ENCODE measurements at regions not wholly inside any gene's neighbourhood (a gene's known extent, or its start where the extent isn't known, plus 50 kb on each side); places are given as distances from the start of the nearest gene placed in this dataset.

DNA sequence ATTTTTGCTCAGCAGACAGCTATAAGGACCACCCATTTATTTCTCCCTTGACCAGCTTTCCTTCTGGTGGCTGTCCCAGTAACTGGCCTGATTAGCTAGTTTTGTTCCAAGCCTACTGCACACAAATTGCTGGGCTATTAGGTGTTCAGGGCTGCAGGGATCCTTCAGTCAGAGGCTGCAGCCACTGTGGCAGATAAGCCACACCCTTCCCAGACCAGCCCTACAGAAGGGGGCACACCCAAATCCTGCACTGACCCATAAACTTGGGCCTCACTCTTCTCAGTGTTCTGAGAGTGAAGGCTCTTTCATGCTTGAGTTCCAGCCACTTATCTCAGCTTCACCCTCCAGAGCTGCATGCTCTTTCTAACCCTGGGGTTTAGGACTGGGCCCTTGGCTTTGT is 200.0 kb downstream of the AASDHPPT start:
- Histone ChIP-seq H3K27me3 (replicated peaks; ENCODE audit: control insufficient read depth, insufficient read depth, low read length) (no peaks in the 10 kb centered on the region), H3K4me3 (replicated peaks; ENCODE audit: low read depth, low read length) (no peak overlapping the region), H3K36me3 (ENCODE audit: control insufficient read depth, insufficient read depth, low read length) (no peaks in the 10 kb centered on the region)
- TF ChIP-seq, protein P1, sequence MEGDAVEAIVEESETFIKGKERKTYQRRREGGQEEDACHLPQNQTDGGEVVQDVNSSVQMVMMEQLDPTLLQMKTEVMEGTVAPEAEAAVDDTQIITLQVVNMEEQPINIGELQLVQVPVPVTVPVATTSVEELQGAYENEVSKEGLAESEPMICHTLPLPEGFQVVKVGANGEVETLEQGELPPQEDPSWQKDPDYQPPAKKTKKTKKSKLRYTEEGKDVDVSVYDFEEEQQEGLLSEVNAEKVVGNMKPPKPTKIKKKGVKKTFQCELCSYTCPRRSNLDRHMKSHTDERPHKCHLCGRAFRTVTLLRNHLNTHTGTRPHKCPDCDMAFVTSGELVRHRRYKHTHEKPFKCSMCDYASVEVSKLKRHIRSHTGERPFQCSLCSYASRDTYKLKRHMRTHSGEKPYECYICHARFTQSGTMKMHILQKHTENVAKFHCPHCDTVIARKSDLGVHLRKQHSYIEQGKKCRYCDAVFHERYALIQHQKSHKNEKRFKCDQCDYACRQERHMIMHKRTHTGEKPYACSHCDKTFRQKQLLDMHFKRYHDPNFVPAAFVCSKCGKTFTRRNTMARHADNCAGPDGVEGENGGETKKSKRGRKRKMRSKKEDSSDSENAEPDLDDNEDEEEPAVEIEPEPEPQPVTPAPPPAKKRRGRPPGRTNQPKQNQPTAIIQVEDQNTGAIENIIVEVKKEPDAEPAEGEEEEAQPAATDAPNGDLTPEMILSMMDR (IDR thresholded peaks at IDR 0.05; ENCODE audit: insufficient read depth, low read length, poor library complexity, severe bottlenecking) = no peak
- no peak for DNase-seq (ENCODE audit: extremely low read depth, insufficient read length)

DNA sequence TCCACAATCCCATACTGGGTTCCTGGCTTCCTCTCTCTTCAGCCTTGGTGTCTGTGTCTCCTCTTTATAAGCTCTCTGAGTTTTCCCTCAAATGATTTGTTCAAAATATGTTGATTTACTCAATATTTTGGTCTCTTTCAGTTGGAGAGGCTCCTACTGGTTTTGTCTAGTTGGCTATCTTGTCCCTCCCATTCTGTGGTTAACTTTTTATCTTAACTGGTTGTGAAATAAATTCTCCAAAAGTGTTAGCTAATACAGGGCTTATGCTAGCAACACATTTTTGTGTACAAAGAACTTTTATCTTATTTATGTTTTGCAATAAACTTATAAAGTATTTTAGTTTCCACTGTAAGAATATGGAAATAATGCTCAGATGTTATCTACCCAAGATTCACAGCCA is 200.9 kb downstream of the AASDHPPT start:
- DNase-seq (ENCODE audit: extremely low read depth, insufficient read length) = no peak
- Histone ChIP-seq H3K36me3 (ENCODE audit: control insufficient read depth, insufficient read depth, low read length) (no peaks in the 10 kb centered on the region), H3K27me3 (replicated peaks; ENCODE audit: control insufficient read depth, insufficient read depth, low read length) (no peaks in the 10 kb centered on the region), H3K4me3 (replicated peaks; ENCODE audit: low read depth, low read length) (no peak overlapping the region)
- TF ChIP-seq, protein P1 (IDR thresholded peaks at IDR 0.05; ENCODE audit: insufficient read depth, low read length, poor library complexity, severe bottlenecking) = no peak

DNA sequence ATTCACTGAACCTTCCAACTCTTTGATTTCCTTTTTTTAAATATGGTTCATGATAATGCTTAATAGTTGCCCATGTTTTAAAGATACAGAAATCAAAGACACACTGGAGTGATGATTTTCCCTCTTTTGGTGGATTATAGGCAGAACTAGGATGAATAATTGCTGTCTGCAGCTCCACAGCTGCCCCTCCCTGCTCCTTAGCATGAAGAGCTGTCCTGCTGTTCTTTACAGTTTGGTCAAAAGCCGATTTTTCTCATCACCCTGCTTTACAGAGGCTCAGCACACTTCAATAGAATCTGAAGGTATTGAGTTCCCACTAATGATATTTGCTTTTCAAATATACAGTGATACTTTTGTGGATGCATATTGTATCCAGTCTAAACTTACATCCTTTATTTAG is 202.6 kb downstream of the AASDHPPT start:
- no peak for DNase-seq (ENCODE audit: extremely low read depth, insufficient read length)
- no peaks in the 10 kb centered on the region for H3K36me3 ChIP-seq (ENCODE audit: control insufficient read depth, insufficient read depth, low read length)
- no peak overlapping the region for H3K4me3 ChIP-seq (replicated peaks; ENCODE audit: low read depth, low read length)
- no peaks in the 10 kb centered on the region for H3K27me3 ChIP-seq (replicated peaks; ENCODE audit: control insufficient read depth, insufficient read depth, low read length)
- TF ChIP-seq, protein P1 (IDR thresholded peaks at IDR 0.05; ENCODE audit: insufficient read depth, low read length, poor library complexity, severe bottlenecking) = no peak

DNA sequence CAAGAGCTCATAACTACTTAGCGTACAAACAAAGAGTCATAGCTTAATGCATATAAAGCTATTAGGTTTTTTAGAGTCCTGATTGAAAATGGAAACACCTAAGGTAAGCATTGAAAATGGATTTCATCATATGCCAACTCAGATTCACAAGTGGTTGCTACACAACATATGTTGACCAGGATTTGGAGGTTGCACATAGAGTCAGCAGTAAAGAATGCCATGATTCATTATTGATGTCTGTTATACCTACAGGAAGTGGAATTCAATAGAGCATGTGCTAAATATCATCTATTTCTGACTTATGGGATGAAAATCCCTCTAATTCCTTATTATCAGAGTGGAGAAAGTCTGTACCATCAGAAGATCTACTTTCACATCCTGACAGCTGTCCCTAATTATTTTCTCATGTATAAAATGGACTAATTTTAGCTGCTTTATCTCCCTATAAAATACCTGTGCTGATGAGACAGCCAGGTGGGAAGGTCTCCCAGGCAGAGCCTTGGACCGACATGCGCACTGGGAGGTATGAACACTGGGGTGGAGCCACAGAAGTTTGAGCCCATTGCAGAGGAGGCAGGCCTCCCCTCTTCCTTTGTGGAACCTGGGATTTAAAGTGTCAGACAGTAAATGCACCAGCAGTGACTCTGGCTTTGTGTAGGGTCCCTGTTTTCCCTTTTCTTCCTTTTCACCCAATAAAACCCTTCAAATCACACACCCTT is 204.2 kb downstream of the AASDHPPT start:
- no peak for DNase-seq (ENCODE audit: extremely low read depth, insufficient read length)
- Histone ChIP-seq H3K4me3 (replicated peaks; ENCODE audit: low read depth, low read length) (no peak overlapping the region), H3K27me3 (replicated peaks; ENCODE audit: control insufficient read depth, insufficient read depth, low read length) (no peaks in the 10 kb centered on the region; the same call in 1 of the 2 replicates), H3K36me3 (ENCODE audit: control insufficient read depth, insufficient read depth, low read length) (no peaks in the 10 kb centered on the region)
- TF ChIP-seq, protein P1 (IDR thresholded peaks at IDR 0.05; ENCODE audit: insufficient read depth, low read length, poor library complexity, severe bottlenecking) = no peak

DNA sequence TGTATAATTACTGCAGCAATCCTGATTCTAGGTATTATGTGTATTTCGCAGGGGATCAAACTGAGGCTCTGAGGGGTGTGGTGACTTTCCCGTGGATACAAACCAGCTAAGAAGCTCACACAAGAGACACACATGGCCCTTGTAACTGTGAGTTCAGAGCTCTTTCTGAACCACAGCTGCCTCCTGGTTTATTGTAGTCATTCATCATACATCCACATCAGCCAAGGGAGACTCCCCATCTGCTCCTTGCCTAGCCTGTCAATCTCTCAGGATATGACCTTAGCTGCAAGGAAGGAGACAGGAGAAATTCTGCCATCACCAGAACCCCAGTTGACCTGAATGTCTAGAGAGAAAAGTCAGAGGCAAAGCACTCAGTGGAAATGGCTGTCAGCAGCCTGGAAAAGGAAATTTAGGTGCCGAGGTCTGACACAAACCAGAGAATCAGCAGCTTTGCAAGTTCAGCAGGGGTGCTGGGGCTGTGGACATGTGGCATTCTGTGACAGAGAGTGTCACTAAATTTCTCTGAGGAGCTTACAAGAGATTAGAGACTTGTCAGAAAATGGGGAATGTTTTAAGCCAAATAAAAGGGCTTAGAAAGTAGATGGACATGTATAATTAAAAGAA is 209.5 kb downstream of the AASDHPPT start:
- no peak for DNase-seq (ENCODE audit: extremely low read depth, insufficient read length)

More for the DNA sequence above, 209.5 kb downstream of the AASDHPPT start:
- H3K27me3 ChIP-seq (replicated peaks; ENCODE audit: control insufficient read depth, insufficient read depth, low read length) = no peaks in the 10 kb centered on the region; the same call in 1 of the 2 replicates
- H3K4me3 ChIP-seq (replicated peaks; ENCODE audit: low read depth, low read length) = no peak overlapping the region
- TF ChIP-seq, protein P1 (IDR thresholded peaks at IDR 0.05; ENCODE audit: insufficient read depth, low read length, poor library complexity, severe bottlenecking) = no peak
- no peaks in the 10 kb centered on the region for H3K36me3 ChIP-seq (ENCODE audit: control insufficient read depth, insufficient read depth, low read length)

All from GM06990 (cell line).